HG02610 (cell line): ENCODE measurements at regions not wholly inside any gene's neighbourhood (a gene's known extent, or its start where the extent isn't known, plus 50 kb on each side); places are given as distances from the start of the nearest gene placed in this dataset.
"Not testable (repeated sequence)": the region's sequence is repeated elsewhere in the genome, so short reads cannot be mapped to it uniquely, and the experiment has no call there.

Experiments used
- ATAC-seq: cut with Tn5 transposase; IDR thresholded peaks from one replicate; pipeline ENCODE4 v1.9.1; 2021; ENCODE audit warnings: mild to moderate bottlenecking, moderate library complexity; ENCODE audit not compliant: unreplicated experiment

DNA sequence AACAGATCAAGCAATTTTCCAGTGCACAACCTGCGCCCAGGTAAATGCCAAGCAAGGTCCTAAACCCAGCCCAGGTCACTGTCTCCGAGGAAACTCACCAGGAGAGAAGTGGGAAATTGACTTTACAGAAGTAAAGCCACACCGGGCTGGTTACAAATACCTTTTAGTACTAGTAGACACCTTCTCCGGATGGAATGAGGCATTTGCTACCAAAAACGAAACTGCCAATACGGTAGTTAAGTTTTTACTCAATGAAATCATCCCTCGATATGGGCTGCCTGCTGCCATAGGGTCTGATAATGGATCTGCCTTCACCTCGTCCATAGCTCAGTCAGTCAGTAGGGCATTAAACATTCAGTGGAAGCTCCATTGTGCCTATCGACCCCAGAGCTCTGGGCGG lies 459.0 kb upstream of the HTR1E start:
- ATAC-seq = not testable (repeated sequence)

DNA sequence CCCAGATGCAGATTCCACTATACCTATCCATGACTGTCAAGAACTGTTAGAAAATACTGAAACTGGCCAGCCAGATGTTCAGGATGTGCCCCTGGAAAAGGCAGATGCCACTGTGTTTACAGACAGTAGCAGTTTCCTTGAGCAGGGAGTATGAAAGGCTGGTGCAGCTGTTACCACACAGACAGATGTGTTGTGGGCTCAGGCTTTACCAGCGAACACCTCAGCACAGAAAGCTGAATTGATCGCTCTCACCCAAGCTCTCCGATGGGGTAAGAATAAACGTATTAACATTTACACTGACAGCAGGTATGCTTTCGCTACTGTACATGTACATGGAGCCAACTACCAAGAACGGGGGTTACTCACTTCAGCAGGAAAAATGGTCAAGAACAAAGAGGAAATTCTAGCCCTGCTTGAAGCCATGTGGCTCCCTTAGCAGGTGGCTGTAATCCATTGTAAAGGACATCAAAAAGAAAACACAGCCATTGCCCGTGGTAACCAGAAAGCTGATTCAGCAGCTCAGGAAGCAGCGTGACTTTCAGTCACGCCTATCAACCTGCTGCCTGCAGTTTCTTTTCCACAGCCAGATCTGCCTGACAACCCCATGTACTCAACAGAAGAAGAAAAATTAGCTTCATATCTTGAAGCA lies 459.7 kb upstream of the HTR1E start:
- no peak for ATAC-seq

DNA sequence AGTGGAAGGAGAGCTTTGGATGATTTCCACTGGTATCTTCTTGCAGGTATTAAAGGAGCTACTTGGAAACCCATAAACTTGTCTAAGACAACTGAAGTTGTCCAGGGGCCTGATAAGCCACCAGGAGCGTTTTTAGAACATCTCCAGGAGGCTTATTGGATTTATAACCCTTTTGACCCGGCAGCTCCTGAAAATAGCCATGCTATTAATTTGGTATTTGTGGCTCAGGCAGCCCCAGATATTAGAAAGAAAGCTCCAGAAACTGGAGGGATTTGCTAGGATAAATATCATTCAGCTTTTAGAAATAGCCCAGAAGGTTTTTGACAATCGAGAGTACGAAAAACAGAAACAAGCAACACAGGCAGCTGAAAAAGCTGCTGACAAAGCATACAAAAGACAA lies 461.0 kb upstream of the HTR1E start:
- no peak for ATAC-seq

DNA sequence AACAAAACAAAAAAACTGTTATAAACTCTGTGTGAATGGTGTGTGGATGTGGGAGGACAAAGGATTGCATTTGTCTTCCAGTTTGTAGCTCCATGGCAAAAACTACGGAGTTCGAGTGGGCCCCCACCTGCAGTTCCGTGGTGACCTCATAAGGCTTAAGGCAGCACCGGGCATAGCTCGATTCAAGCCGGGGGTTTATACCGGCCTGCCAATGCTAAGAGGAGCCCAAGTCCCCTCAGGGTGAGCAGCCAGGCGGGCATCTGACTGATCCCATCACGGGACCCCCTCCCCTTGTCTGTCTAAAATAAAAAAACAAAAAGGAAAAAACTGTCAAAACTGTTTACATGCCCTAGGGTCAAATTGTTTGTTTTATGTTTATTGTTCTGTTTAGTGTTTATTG lies 463.2 kb upstream of the HTR1E start:
- no peak for ATAC-seq

DNA sequence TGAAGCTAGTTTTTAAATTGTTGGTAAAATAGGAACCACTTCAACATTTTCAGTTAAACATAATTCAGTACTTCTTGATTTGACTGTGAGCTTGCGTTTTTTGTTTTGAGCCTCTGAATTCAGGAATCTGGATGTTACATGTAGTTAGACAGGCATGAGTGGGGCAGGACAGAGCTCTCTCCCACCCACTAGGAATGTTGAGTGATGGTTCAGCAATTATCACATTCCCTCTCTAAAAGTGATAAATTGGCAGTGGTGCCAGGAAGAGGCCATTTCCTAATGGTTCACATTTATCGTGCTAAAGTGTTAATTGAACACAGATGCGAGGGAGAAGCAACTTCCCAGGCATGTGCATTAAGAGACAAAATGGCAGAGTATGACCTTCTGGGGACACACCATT lies 465.5 kb upstream of the HTR1E start:
- no peak for ATAC-seq

DNA sequence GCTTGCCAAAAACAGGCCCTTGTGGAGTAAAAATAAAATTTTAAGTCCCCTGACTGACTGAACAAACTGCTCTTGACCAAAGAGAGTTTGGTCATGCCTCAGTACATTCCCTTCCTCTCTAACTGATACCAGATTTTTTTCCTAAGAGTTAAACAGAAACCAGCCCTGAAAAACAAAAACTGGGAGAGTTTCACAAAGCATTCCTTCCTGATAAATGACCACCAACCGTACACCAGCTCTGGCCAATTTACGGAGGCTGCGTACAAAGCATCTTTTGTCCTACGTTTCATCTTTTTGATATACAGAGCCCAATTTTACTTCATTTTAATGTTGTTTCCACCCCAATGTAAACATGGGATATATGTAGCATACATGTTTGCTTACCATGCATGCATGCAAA lies 477.4 kb upstream of the HTR1E start:
- no peak for ATAC-seq

DNA sequence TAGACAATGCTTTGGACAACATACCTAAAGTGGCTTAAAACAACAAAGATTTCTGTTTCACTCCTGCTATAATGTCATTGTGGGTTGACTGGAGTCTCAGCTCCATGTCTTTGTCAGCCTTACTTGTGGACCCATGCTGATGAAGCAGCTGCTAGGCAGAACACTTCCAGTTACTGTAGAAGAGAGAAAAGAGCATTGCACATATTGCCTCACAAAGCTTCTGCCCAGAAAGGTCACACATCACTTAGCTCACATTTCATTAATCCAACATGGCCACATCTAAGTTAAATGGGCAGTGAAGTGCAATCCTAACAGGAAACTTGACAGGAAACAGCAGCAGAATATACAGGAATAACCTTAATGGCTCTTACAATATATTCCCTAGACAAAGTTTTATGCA lies 480.5 kb upstream of the HTR1E start:
- ATAC-seq = no peak

DNA sequence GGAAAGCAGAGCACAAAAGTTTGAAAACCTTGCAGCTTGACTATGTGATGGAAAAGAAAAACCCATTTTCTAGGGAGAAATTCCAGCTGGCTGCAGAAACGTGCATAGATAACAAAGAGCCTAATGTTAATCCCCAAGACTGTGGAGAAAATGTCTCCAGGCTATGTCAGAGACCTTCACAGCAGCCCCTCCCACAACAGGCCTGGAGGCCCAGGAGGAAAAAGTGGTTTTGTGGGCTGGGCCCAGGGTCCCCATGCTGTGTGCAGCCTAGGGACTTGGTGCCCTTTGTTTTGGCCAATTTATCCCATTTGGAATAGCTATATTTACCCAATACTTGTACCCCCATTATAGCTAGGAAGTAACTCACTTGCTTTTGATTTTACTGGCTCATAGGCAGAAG lies 484.1 kb upstream of the HTR1E start:
- no peak for ATAC-seq

DNA sequence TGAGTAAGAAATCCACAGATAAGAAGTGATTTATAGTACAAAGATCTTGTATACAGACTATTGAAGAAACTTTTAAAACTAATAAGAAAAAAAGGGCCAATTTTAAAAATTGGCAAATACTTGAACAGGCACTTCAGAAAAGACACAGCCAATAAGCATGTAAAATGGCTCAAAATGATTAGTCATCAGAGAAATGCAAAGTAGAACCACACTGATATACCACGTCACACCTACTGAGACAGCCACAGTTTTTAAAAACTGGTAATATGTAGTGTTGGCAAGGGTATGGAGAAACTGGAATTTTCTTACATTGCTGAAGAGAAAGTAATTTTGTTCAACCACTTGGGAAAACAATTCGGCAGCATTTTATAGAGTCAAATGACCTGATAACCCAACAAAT lies 488.9 kb upstream of the HTR1E start:
- ATAC-seq = no peak

DNA sequence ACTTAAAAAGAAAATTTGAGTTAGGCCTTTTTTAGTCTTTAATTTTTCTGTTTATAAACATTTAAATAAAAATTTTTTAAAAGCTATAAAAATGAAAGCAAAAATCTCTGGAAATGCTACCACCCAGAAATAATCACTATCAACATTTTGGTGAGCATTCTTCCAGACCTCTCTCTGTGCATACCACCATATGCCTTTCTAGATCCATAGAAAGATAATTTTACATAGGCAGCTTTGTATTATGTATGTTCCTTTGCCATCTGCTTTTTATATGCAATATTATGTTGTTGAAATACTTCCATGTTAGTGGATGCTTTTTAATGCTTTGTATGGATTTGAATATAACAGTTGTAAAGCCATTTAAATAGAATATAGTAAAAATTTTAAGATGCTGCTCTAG lies 496.7 kb upstream of the HTR1E start:
- ATAC-seq = no peak

DNA sequence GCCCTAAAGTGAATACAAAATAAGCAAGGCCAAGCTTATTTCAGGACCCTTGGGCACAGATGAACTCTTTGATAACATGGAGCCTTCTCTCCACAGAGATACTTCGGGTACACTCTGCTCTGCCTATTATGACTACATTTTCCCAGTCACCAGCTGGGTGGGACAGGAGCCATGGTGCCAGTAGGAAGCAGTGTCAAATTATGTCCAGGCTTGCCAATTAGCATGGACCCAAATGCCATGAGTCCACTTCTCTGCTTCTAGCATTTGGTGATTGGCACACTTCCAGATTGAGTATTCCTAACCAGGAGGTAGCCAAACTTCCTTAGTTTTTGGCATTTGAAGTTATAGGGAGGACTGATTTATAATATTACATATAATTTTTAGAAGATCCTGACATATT lies 513.8 kb upstream of the HTR1E start:
- ATAC-seq = no peak

DNA sequence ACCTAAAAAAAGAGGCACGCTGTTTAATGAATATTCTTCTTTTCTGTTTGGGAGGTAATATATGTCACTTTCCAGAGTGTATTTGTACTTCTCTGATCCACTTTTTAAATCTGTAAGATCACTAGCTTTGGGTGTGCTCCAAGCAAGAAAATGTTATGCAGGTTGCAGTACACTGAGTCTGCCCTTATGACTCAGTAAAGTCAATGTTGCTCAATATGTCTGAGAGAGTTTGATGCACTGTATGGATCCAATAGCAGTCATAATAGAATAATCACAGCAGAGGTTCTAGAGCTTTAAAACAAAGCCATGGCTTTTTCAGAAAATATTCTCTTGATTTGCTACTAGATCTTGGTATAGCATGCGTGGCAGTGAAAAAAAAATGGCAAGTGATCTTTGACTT lies 525.3 kb upstream of the HTR1E start:
- no peak for ATAC-seq

DNA sequence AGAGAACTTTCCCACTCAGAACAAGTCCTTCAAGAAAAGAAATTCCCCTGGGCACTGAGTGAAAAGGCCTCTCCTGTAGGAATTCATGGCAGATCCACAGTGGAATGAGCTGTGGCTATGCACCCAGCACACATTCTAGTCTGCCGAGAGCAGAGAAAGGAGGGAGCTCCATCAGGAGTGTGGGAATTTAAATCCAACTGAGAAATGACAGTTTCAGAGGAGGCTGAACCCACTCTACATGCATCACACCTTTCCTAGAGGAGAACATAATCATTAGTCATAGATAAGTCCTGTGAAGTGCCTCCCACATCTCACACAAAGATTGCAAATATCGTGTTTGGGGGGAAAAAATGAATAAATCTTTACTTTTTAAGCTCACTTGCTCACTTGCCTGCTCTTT lies 530.2 kb upstream of the HTR1E start:
- ATAC-seq = no peak

DNA sequence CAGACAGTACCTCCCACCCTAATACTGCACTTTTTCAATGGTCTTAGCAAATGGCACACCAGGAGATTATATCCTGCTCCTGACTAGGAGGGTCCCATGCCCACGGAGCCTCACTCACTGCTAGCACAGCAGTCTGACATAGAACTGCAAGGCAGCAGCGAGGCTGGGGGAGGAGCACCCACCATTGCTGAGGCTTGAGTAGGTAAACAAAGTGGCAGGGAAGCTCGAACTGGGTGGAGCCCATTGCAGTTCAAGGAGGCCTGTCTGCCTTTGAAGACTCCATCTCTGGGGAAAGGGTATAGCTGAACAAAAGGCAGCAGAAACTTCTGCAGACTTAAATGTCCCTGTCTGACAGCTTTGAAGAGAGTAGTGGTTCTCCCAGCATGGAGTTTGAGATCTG lies 544.5 kb upstream of the HTR1E start:
- not testable (repeated sequence) for ATAC-seq

DNA sequence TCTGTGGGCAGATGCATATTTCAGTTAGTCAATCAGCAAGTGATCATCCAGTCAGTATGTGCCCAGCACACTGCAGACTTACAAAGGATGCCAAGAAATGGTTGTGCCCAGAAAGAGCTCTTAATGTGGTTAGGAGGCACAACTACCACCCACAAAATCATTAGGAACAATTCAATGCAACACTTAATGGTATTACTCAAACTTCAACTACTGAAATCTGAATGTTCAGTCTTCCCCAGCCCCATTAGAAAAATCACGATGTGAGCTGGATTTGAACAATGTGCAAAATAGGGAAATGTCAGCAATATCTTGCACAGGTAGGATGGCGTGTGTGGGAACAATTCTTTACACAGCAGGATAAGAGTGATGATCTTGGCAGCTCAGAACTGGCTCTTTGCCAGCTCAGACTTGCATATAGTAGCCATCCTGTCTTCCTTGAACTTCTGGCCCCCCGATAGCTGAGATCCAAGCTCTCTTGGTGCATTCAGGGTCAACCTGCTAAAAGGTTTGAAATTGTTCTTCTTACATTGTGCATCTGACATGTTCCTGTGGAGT lies 556.7 kb upstream of the HTR1E start:
- no peak for ATAC-seq

DNA sequence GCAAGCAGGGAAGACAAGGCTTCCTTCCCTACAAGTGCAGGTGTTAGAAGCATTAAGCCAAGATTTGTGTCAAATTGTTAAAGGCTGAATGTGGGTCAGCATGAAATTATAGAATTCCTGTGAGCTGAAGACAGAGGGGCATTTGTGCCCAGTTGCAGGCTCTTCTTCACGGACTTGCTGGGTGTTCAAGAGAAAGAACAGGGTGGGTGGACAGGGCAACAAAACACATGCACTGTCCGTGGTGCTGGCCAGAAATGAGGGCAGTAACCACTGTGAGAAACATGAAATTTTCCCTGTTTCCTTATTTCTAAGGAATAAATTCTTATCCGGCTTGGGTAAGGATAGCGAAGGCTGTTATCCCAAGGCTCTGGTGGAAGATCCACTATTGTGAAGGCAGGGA lies 579.5 kb upstream of the HTR1E start:
- no peak for ATAC-seq

DNA sequence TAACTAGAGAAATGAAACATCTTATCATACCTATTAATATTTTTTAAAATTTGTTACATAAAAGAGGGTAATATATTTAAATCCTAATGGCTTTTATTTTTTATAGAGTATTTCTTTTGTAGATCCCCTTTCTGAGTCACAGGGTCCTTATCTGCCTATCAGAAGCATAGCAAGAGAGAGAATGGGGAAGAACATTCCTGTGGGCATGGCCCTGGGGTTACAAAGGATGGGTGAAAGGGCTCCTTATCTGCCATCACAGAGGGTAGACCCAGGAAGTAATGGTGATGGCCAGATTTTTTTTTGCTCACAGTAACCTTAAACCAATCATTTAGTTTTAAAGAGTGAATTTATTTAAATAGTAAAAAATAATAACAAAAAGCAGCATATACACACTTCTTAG lies 582.1 kb upstream of the HTR1E start:
- ATAC-seq = no peak

DNA sequence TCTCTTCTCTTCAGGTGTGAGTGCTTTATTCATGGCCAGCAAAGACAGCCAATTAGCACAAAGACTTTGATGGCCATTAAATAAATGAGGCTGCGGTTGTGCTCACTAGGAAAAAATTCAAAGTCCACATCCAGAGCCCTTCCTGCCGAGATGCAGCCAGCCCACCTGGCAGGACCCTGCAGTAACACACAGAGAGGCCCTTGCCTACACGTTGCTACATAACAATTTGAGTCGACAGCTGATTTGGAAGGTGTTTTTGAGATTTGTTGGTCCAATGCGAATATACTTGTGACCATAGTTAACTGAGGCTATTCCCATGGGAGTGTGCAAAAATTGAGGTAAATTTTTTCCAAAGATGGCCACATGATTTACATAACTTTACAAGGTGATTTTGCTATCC lies 605.4 kb upstream of the HTR1E start:
- no peak for ATAC-seq

DNA sequence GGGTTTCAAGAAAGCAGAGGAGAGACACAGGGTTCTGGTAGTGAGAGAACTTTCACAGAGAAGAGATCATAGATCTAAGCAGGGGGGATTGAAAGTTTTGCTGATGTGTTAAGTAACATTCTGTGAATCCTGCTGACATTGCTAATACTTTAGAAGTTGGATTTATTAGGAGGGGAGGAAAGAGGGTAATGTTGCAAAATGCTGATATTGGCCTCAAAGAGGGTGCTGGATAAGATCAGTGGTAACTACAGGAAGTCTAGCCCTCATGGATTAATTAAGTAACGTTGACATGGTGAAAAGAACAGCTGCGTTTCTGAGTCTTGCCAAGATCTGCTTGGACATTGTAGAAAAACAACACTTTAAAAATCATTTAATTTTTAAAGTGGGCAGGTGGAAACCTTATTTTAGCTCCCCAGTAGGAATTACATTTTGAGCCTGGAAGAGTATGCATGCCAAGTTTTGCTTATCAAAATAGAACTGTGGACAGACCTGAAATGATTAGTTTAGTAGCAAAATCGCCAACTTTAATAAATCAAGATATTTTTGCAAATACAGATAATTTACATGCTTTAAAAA lies 606.0 kb upstream of the HTR1E start:
- ATAC-seq = no peak

DNA sequence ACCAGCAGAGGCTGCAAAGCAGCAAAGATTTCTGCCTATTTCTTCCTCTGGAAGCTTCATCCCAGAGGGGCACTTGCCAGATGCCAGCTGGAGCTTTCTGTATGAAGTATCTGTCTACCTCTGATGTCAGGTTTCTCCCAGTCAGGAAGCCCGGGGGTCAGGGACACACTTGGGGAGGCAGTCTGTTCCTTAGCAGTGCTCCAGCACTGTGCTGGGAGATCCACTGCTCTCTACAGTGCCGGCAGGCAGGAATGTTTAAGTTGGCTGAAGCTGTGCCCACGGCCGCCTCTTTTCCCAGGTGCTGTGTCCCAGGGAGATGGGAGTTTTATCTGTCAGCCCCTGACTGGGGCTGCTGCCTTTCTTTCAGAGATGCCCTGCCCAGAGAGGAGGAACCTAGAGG lies 631.1 kb upstream of the HTR1E start:
- ATAC-seq = no peak

DNA sequence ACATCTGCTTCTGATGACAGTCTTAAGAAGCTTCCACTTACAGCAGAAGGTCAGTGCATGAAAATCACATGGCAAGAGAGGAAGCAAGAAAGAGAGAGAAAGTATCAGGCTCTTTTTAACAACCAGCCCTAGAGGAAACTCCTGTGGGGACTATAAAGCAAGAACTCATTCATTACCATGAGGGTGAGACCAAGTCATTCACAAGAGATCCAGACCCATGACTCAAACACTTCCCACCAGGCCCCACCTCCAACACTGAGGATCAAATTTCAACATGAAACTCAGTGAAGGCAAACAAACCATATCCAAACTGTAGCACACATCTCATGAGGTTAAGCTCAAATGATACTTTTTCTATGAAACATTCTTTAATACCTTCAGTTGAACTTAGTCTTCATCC lies 643.2 kb upstream of the SYNCRIP start:
- no peak for ATAC-seq

DNA sequence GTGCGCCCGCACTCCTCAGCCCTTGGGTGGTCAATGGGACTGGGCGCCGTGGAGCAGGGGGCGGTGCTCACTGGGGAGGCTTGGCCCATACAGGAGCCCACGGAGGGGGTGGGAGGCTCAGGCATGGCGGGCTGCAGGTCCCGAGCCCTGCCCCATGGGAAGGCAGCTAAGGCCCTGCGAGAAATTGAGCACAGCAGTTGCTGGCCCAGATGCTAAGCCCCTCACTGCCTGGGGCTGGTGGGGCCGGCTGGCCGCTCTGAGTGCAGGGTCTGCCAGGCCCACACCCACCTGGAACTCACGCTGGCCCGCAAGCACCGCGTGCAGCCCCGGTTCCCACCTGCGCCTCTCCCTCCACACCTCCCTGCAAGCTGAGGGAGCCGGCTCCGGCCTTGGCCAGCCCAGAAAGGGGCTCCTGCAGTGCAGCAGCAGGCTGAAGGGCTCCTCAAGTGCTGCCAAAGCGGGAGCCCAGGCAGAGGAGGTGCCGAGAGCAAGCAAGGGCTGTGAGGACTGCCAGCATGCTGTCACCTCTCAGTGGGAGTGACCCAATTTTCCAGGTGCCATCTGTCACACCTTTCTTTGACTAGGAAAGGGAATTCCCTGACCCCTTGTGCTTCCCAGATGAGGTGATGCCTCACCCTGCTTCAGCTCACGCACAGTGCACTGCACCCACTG lies 642.3 kb upstream of the SYNCRIP start:
- not testable (repeated sequence) for ATAC-seq
